Calu3 (cell line): ENCODE measurements at regions not wholly inside any gene's neighbourhood (a gene's known extent, or its start where the extent isn't known, plus 50 kb on each side); places are given as distances from the start of the nearest gene placed in this dataset.

Source experiments
- BruUV-seq: library from RNA; stranded (reverse); fragments of 400-500 nt; replicated peaks from 2 replicates; lab custom pipeline; 2021; lab: Mats Ljungman, UMichigan
- CTCF ChIA-PET: fragments of 300-600 bp; sonication (Branson Sonifier 250); formaldehyde crosslinking; loops from one replicate; lab custom pipeline; 2022; ENCODE audit warnings: antibody characterized with exemption; lab: Charles Lee
- DNase-seq: peaks from one replicate; pipeline ENCODE4 v3.0.0; 2022
- H3K27ac Mint-ChIP-seq: one replicate; pipeline ENCODE4 v1.8.0; 2022; ENCODE audit warnings: mixed read lengths; ENCODE audit not compliant: unreplicated experiment
- H3K27me3 Mint-ChIP-seq: one replicate; pipeline ENCODE4 v1.8.0; 2022; ENCODE audit warnings: mixed read lengths; ENCODE audit not compliant: unreplicated experiment
- H3K36me3 Mint-ChIP-seq: one replicate; pipeline ENCODE4 v1.8.0; 2022; ENCODE audit warnings: mild to moderate bottlenecking, moderate library complexity, mixed read lengths; ENCODE audit not compliant: insufficient read depth, unreplicated experiment
- H3K4me1 Mint-ChIP-seq: one replicate; pipeline ENCODE4 v1.8.0; 2022; ENCODE audit warnings: mild to moderate bottlenecking, low read depth, mixed read lengths; ENCODE audit not compliant: unreplicated experiment
- H3K4me3 Mint-ChIP-seq: one replicate; pipeline ENCODE4 v1.8.0; 2022; ENCODE audit warnings: mild to moderate bottlenecking, low read depth, moderate library complexity, mixed read lengths; ENCODE audit not compliant: unreplicated experiment
- H3K9me3 Mint-ChIP-seq: one replicate; pipeline ENCODE4 v1.8.0; 2022; ENCODE audit warnings: low read depth, mixed read lengths; ENCODE audit not compliant: unreplicated experiment
- CTCF ChIP-seq: fragments of 200-600 bp; IDR thresholded peaks from one replicate; pipeline ENCODE4 v1.8.0; 2022; ENCODE audit warnings: antibody characterized with exemption; ENCODE audit not compliant: unreplicated experiment
- intact Hi-C: fragments of 100-400 bp; cut with micrococcal nuclease; formaldehyde crosslinking; loops from one replicate; pipeline ENCODE4 v1.10.0; 2022; ENCODE audit not compliant: unreplicated experiment

- Mint-ChIP-seq H3K4me3 (no peak overlapping the region), H3K9me3 (peaks cover 2% of the 10 kb centered on the region), H3K36me3 (no peaks in the 10 kb centered on the region), H3K27me3 (peaks cover 42% of the 10 kb centered on the region), H3K4me1 (no peaks in the 10 kb centered on the region), H3K27ac (no peak overlapping the region)
- BruUV-seq: no TSS peak
- DNase-seq: no peak
- TF ChIP-seq CTCF: no peak
- CTCF ChIA-PET: no interaction called here
- intact Hi-C loops: no loop called here
Observed at GRCh38 chr2:122251158-122251557, 495.7 kb downstream of the TSN start.

GRCh38 chr2:122251566-122251965 lies 496.1 kb downstream of the TSN start:
- H3K4me1 Mint-ChIP-seq: no peaks in the 10 kb centered on the region
- no peaks in the 10 kb centered on the region for H3K36me3 Mint-ChIP-seq
- DNase-seq: no peak
- no peak overlapping the region for H3K4me3 Mint-ChIP-seq
- H3K27me3 Mint-ChIP-seq: peaks cover 42% of the 10 kb centered on the region
- no peak for TF ChIP-seq CTCF
- no TSS peak for BruUV-seq
- CTCF ChIA-PET: no interaction called here
- H3K27ac Mint-ChIP-seq: no peak overlapping the region
- intact Hi-C loops: no loop called here
- H3K9me3 Mint-ChIP-seq: peaks cover 2% of the 10 kb centered on the region

GRCh38 chr2:122255924-122256323 lies 500.5 kb downstream of the TSN start:
- CTCF ChIA-PET: interaction anchor here (0.7 kb wide), 1 partner anchor 26 kb away, joined by 3 read pairs; no protein-coding TSS in a partner anchor
- Mint-ChIP-seq H3K9me3 (peaks cover 2% of the 10 kb centered on the region), H3K27ac (no peak overlapping the region), H3K27me3 (peaks cover 16% of the 10 kb centered on the region), H3K4me1 (no peaks in the 10 kb centered on the region), H3K36me3 (no peaks in the 10 kb centered on the region), H3K4me3 (no peak overlapping the region)
- no peak for DNase-seq
- no peak for TF ChIP-seq CTCF
- no TSS peak for BruUV-seq
- intact Hi-C loops: no loop called here

- H3K27me3 Mint-ChIP-seq: no peaks in the 10 kb centered on the region
- no peaks in the 10 kb centered on the region for H3K9me3 Mint-ChIP-seq
- no peak overlapping the region for H3K27ac Mint-ChIP-seq
- BruUV-seq: no TSS peak
- intact Hi-C loops: no loop called here
- H3K4me3 Mint-ChIP-seq: no peak overlapping the region
- no peak for TF ChIP-seq CTCF
- CTCF ChIA-PET: interaction anchor here (1.1 kb wide), 1 partner anchor 19 kb away, joined by 3 read pairs; no protein-coding TSS in a partner anchor
- no peak for DNase-seq
- H3K4me1 Mint-ChIP-seq: no peaks in the 10 kb centered on the region
- H3K36me3 Mint-ChIP-seq: no peaks in the 10 kb centered on the region
Observed at GRCh38 chr2:122261911-122262310, 506.5 kb downstream of the TSN start.
